ENCODE measurements at regions not wholly inside any gene's neighbourhood (a gene's known extent, or its start where the extent isn't known, plus 50 kb on each side); places are given as distances from the start of the nearest gene placed in this dataset.

GRCh38 chr5:71806711-71807110 is 87.6 kb downstream of the CARTPT start:
- FAIRE-seq: no peak
- TF ChIP-seq CTCF (IDR thresholded peaks at IDR 0.05; ENCODE audit: insufficient read depth, missing control alignments): no peak
- DNase-seq (ENCODE audit: insufficient read length, low spot score): no peak

DNA sequence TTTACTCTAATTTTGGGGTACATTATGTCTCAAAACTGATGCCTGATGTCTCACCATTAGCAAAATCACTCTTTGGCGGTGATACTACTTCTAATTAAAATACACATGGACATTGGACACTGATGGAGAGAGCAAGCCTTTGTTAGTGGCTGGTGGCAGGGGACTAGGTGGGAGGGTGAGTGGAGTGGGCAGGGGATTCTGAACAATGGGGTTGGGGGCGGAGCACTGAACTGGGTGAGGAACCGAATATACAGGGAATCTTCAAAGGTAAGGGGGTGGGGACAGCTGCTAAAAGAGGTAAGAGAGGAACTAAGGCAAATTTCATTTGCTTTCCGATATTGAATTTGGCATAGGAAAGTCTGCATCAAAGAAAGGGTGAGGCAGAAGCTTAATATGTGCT is 88.8 kb downstream of the CARTPT start:
- DNase-seq (ENCODE audit: insufficient read length, low spot score): no peak
- no peak for TF ChIP-seq CTCF (IDR thresholded peaks at IDR 0.05; ENCODE audit: insufficient read depth, missing control alignments)
- no peak for FAIRE-seq

- FAIRE-seq (no peak), DNase-seq (ENCODE audit: insufficient read length, low spot score) (no peak)
- TF ChIP-seq CTCF (IDR thresholded peaks at IDR 0.05; ENCODE audit: insufficient read depth, missing control alignments): no peak
Measured at GRCh38 chr5:71809446-71809845, 90.4 kb downstream of the CARTPT start.

GRCh38 chr5:71810023-71810422 is 90.9 kb downstream of the CARTPT start:
- DNase-seq (ENCODE audit: insufficient read length, low spot score) (no peak), FAIRE-seq (no peak)
- TF ChIP-seq CTCF (IDR thresholded peaks at IDR 0.05; ENCODE audit: insufficient read depth, missing control alignments): no peak

DNA sequence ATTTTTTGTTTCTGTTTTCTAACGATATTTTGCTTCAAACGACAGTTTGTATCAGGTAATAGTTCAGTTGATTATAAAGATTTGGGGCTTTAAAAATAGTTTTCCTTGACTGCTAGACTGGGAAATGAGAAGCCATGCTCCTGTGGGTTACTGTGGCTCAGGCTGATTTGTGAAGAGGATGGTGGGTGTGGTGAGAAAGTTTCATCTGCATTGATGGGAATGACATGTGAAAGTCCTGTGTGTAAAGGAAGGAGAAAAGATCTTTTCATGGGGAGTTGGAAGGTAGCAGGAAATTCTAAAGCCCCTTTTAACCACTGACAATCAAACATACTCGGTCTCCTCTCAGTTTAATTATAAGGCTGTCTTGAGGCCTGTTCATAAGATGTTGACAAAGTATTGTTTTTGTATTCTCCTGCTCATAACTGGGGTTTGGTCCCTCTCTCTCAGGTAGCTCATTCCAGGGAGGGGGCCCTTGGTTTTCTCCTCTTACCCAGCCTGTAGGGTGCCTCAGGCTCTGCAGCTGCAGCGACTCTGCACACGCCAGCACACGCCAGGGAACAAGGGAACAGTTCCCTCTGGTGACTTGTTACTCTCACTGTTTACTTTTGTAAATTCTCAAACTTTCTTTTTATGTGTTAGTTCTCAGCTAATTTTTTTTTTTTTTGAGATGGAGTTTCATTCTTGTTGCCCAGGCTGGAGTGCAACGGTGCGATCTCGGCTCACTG is 91.6 kb downstream of the CARTPT start:
- DNase-seq (ENCODE audit: insufficient read length, low spot score) (no peak), FAIRE-seq (no peak)
- TF ChIP-seq CTCF (IDR thresholded peaks at IDR 0.05; ENCODE audit: insufficient read depth, missing control alignments): no peak

DNA sequence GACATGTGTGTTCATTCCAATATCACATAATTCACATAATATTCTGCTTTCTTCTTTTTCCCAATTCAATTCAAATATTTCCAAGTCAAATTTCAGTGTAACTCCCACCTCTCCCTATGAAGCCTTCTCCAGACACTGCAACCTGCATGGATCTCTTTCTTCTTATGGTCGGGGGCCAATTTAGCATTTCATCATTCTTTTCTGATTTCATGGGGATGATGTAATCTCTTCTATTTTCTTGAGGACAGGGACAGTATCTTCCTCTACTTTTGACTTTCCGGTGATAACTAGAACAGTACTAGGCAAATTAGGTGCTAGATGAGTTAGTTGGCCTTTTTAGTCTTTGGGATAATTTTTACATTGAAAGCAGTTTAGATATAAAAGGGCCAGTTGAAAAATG is 92.7 kb downstream of the CARTPT start:
- no peak for FAIRE-seq
- TF ChIP-seq CTCF (IDR thresholded peaks at IDR 0.05; ENCODE audit: insufficient read depth, missing control alignments): no peak
- no peak for DNase-seq (ENCODE audit: insufficient read length, low spot score)

DNA sequence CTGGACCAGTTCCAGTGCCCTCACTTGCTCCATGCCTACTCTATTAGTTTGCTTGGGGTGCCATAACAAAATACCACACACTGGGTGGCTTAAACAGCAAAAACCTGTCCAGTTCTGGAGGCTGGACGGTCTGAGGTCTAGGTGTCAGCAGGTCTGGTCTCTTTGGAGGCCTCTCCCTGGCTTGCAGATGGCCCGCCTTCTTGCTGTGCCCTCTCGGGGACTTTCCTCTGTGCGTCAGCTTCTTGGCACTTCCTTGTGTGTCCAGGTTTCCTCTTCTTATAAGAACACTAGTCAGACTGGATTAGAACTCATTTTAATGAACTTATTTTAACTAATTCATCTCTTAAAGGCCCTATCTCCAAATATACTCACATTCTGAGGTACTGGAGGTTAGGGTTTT is 97.2 kb downstream of the CARTPT start:
- DNase-seq (ENCODE audit: insufficient read length, low spot score) (no peak), FAIRE-seq (no peak)
- TF ChIP-seq CTCF (IDR thresholded peaks at IDR 0.05; ENCODE audit: insufficient read depth, missing control alignments): no peak
